ENCODE measurements at regions not wholly inside any gene's neighbourhood (a gene's known extent, or its start where the extent isn't known, plus 50 kb on each side); places are given as distances from the start of the nearest gene placed in this dataset.

DNA sequence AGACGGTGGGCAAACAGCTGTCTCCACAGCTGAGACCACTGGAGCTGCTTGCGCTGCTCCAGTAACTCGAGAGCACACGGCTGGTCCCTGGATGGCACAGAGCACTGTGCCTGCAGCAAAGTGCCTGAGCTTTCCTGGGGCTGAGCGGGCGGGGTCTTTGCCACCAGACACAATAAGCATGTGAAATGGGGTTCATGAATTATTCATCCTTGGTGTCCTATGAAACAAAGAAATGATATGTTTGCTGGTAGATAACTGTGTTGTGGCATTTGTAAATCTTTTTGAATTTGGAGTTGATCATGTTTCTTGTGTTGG, 151.7 kb upstream of the MPDZ start:
- Histone ChIP-seq H3K36me3 (ENCODE audit: control insufficient read depth, insufficient read depth, low read length) (no peaks in the 10 kb centered on the region), H3K4me3 (ENCODE audit: low read depth, low read length) (no peak overlapping the region)

DNA sequence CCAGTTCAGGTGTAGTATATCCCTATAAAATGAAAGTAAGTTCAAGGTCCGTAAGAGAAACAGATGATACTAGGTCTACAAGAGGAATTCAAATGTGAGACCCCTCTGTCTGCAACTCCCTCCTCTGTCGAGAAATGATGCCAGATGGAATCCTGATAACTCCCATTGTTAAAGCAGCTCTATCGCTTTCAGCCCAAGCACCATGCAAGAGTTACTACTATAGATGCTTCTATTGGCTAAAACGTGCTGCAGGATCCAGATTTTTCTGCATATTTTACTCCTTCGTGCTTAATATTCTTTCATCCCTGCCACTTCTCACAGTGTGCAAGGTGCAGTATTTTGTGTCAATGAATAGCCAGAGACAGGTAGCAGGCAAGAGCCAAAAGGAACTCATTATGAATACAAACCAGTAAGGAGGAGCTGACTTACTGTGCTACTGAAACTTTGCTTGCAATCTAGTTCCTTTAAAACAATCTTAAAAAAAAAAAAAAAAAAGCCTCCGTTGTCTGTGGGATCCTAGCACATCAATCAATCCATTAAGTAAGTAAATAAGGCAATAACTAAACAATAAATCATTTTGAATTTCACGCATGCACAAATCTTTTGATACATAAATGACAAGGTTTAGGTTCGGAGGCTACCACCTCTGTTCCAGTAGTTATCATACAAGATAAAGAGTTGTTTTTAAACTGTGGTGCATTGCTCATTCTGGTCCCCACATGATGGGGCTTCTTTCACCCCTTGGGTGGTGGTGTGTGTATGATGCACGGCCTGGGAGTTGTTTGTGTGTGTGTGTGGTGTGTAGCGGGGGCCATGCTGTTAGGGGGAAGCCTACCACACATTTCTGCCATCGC, 151.1 kb upstream of the MPDZ start:
- Histone ChIP-seq H3K36me3 (ENCODE audit: control insufficient read depth, insufficient read depth, low read length) (no peaks in the 10 kb centered on the region), H3K27me3 (ENCODE audit: control insufficient read depth, insufficient read depth, low read length) (peaks cover 5% of the 10 kb centered on the region), H3K4me3 (ENCODE audit: low read depth, low read length) (no peak overlapping the region)
- no peak for DNase-seq (ENCODE audit: low read depth)
- TF ChIP-seq, protein P1, sequence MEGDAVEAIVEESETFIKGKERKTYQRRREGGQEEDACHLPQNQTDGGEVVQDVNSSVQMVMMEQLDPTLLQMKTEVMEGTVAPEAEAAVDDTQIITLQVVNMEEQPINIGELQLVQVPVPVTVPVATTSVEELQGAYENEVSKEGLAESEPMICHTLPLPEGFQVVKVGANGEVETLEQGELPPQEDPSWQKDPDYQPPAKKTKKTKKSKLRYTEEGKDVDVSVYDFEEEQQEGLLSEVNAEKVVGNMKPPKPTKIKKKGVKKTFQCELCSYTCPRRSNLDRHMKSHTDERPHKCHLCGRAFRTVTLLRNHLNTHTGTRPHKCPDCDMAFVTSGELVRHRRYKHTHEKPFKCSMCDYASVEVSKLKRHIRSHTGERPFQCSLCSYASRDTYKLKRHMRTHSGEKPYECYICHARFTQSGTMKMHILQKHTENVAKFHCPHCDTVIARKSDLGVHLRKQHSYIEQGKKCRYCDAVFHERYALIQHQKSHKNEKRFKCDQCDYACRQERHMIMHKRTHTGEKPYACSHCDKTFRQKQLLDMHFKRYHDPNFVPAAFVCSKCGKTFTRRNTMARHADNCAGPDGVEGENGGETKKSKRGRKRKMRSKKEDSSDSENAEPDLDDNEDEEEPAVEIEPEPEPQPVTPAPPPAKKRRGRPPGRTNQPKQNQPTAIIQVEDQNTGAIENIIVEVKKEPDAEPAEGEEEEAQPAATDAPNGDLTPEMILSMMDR (IDR thresholded peaks at IDR 0.05; ENCODE audit: insufficient read depth, low read length, poor library complexity, severe bottlenecking), result no peak

More for the DNA sequence above, 151.7 kb upstream of the MPDZ start:
- no peak for DNase-seq (ENCODE audit: low read depth)
- TF ChIP-seq, protein P1 (IDR thresholded peaks at IDR 0.05; ENCODE audit: insufficient read depth, low read length, poor library complexity, severe bottlenecking), result no peak
- peaks cover 5% of the 10 kb centered on the region for H3K27me3 ChIP-seq (ENCODE audit: control insufficient read depth, insufficient read depth, low read length)

DNA sequence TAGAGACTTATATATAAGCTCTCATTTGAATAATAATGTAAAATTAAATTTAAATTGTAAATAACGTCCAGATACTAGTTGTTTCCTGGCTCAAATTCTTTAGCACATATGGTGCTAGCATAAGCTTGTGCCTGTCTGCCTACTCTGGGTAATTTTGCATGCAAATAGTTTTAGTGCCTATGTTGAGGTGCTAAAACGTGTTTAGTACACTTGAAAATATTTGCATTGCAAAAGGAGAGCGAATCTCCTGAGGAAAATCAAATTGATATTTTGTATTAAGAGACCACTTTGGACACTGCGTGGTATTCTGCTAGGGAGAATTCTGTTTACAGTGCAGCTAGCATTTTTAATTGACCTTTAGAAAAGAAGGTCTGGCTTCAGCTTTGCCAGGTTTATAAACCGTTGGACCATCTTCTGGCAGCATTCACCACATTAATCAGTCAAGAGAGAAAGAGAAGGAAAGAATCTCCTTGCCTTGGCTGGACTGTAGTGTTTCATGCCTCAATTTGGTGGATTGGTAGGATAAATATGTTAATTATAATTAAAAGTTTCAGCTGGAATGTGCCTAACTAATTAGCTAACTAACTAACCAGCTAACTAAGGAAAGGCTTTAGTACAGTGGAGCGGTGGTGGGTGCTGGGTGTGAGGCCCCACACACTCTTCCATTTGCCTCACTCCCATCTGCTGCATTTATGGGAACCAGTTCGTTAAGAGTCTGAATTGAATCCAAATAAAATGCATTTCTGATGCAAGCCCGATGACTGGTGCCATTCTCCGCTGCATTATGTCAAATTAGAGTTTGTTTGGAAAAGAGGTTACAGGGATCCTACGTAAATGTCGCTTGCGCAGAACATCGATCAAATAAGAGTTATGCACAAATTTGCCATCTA, 150.1 kb upstream of the MPDZ start:
- Histone ChIP-seq H3K4me3 (ENCODE audit: low read depth, low read length) (no peak overlapping the region), H3K36me3 (ENCODE audit: control insufficient read depth, insufficient read depth, low read length) (no peaks in the 10 kb centered on the region), H3K27me3 (ENCODE audit: control insufficient read depth, insufficient read depth, low read length) (peaks cover 5% of the 10 kb centered on the region)
- no peak for DNase-seq (ENCODE audit: low read depth)
- TF ChIP-seq, protein P1 (IDR thresholded peaks at IDR 0.05; ENCODE audit: insufficient read depth, low read length, poor library complexity, severe bottlenecking), result no peak

DNA sequence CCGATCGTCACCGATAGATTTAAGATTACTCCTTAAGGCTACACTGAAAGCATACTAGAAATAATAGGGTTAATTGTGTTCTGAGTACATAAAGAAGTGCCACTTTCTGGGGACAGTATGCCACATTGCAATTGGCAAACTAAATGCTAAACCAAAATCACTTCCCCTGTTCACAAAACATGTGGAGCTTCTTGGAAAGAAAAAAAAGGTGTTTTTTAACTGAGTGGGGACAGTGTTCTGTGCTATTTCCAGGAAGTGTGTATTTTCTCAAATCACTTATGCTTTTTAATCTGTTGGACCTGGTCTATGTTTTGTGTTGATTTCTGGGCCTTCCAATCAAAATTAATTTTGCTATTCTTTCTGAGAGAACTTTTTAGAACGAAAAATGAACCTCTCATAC, 149.3 kb upstream of the MPDZ start:
- H3K4me3 ChIP-seq (ENCODE audit: low read depth, low read length), result no peak overlapping the region
- peaks cover 5% of the 10 kb centered on the region for H3K27me3 ChIP-seq (ENCODE audit: control insufficient read depth, insufficient read depth, low read length)
- H3K36me3 ChIP-seq (ENCODE audit: control insufficient read depth, insufficient read depth, low read length), result no peaks in the 10 kb centered on the region
- TF ChIP-seq, protein P1 (IDR thresholded peaks at IDR 0.05; ENCODE audit: insufficient read depth, low read length, poor library complexity, severe bottlenecking), result no peak
- DNase-seq (ENCODE audit: low read depth), result no peak

DNA sequence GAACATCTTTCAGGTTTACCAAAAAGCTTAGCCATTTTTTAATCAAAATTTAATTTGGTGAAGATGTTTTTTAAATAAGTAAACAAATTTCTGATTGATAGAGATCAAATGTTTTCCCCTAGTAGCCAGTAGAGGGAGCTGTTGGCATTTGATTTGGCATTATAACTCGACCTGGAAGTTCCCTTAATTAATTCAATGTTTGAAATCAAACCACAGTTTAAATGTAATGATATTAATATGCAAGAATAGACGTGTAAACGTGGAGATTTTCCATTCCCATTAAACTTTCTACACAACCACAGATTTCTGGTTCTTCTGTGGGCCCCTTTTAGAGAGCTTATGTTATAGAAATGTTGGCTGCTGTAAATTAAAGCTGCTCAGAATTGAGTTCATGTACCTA, 148.1 kb upstream of the MPDZ start:
- H3K27me3 ChIP-seq (ENCODE audit: control insufficient read depth, insufficient read depth, low read length), result peaks cover 5% of the 10 kb centered on the region
- no peak overlapping the region for H3K4me3 ChIP-seq (ENCODE audit: low read depth, low read length)
- no peaks in the 10 kb centered on the region for H3K36me3 ChIP-seq (ENCODE audit: control insufficient read depth, insufficient read depth, low read length)
- no peak for DNase-seq (ENCODE audit: low read depth)
- TF ChIP-seq, protein P1 (IDR thresholded peaks at IDR 0.05; ENCODE audit: insufficient read depth, low read length, poor library complexity, severe bottlenecking), result peak; percentile 53

All from kidney epithelial cell (primary cell).